Small intestine (tissue), 7 donors: ENCODE measurements at regions not wholly inside any gene's neighbourhood (a gene's known extent, or its start where the extent isn't known, plus 50 kb on each side); places are given as distances from the start of the nearest gene placed in this dataset.
"Not testable (repeated sequence)": the region's sequence is repeated elsewhere in the genome, so short reads cannot be mapped to it uniquely, and the experiment has no call there.

Experiments used
- DNase-seq, 2 donors: peaks; one replicate each; pipeline versions ENCODE4 v3.0.0 to v3.0.0-alpha.2; 2013
- FAIRE-seq: peaks from 2 replicates; lab custom pipeline; 2012; peaks lifted over from hg19 to GRCh38; lab: Jason Lieb, UNC
- H3K27ac ChIP-seq, 3 donors: one replicate each; pipeline ENCODE4 v1.5.1; 2013; ENCODE audit warnings: low read length in 2 of 3, mild to moderate bottlenecking in 2 of 3, control low read depth in 1 of 3, inconsistent platforms in 1 of 3, low read depth in 1 of 3, moderate library complexity in 1 of 3
- H3K27me3 ChIP-seq, 3 donors: one replicate each; pipeline ENCODE4 v1.6.1; 2013; ENCODE audit warnings: low read length in 3 of 3, inconsistent platforms in 1 of 3; ENCODE audit not compliant: control insufficient read depth in 3 of 3, insufficient read depth in 3 of 3
- H3K36me3 ChIP-seq, 3 donors: one replicate each; pipeline ENCODE4 v1.6.1; 2013; ENCODE audit warnings: low read length in 3 of 3, inconsistent platforms in 1 of 3, low read depth in 1 of 3, mild to moderate bottlenecking in 1 of 3, moderate library complexity in 1 of 3; ENCODE audit not compliant: control insufficient read depth in 3 of 3, insufficient read depth in 2 of 3
- H3K4me1 ChIP-seq, 3 donors: one replicate each; pipeline ENCODE4 v1.6.1; 2013; ENCODE audit warnings: low read length in 2 of 3, inconsistent platforms in 1 of 3, low read depth in 1 of 3, mild to moderate bottlenecking in 1 of 3, moderate library complexity in 1 of 3; ENCODE audit not compliant: control insufficient read depth in 3 of 3, insufficient read depth in 2 of 3
- H3K4me3 ChIP-seq, 3 donors: one replicate each; pipeline ENCODE4 v1.5.1; 2013; ENCODE audit warnings: low read length in 3 of 3, control low read depth in 1 of 3, inconsistent platforms in 1 of 3, low read depth in 1 of 3, mild to moderate bottlenecking in 1 of 3, moderate library complexity in 1 of 3
- H3K9me3 ChIP-seq, 2 donors: one replicate each; pipeline ENCODE4 v1.6.1; 2013; ENCODE audit warnings: low read depth in 1 of 2, low read length in 1 of 2; ENCODE audit not compliant: control insufficient read depth in 2 of 2, insufficient read depth in 1 of 2
- WGBS, 3 donors: extraction: QIAGEN DNeasy Blood & Tissue Kit; methylation state at CpG; one replicate each; pipeline ENCODE4 v1.1.7; 2013; 5-methylcytosine and 5-hydroxymethylcytosine counted together
- donor health status: healthy with polysubstance abuse.
- donor health status: control.
- donor health status: control.
- donor health status: Bipolar disorder and iron deficiency.
- donor health status: healthy.

GRCh38 chr10:117492504-117492903 lies 50.0 kb upstream of the EMX2 start:
- no peak overlapping the region for H3K4me3 ChIP-seq
- H3K36me3 ChIP-seq, result no peaks in the 10 kb centered on the region
- peaks cover 0 to 2% (median 0%) of the 10 kb centered on the region in 3 donors for H3K4me1 ChIP-seq
- no peak overlapping the region for H3K27ac ChIP-seq
- peaks cover 0 to 2% of the 10 kb centered on the region in 2 donors for H3K9me3 ChIP-seq
- FAIRE-seq (no peak), DNase-seq (no peak)
- 72 to 80% (median 79%) methylated on average over 6 of the region's 6 CpGs for WGBS, 3 donors
- H3K27me3 ChIP-seq, result peaks cover 0 to 15% (median 0%) of the 10 kb centered on the region in 3 donors

GRCh38 chr10:117488004-117488403 lies 54.5 kb upstream of the EMX2 start:
- Histone ChIP-seq H3K4me3 (no peak overlapping the region), H3K27me3 (peaks cover 0 to 11% (median 0%) of the 10 kb centered on the region in 3 donors), H3K36me3 (no peaks in the 10 kb centered on the region), H3K4me1 (no peaks in the 10 kb centered on the region), H3K9me3 (peaks cover 0 to 2% of the 10 kb centered on the region in 2 donors), H3K27ac (no peak overlapping the region)
- FAIRE-seq (no peak), DNase-seq (peak; percentile 41 to 44)
- 18 to 46% (median 40%) methylated on average over 7 of the region's 7 CpGs for WGBS, 3 donors

GRCh38 chr10:117486606-117487005 lies 55.9 kb upstream of the EMX2 start:
- WGBS, 3 donors, result 88 to 100% (median 93%) methylated on average over 4 of the region's 4 CpGs
- Histone ChIP-seq H3K27me3 (peaks cover 0 to 4% (median 0%) of the 10 kb centered on the region in 3 donors), H3K4me3 (no peak overlapping the region), H3K36me3 (no peaks in the 10 kb centered on the region), H3K9me3 (peaks cover 0 to 2% of the 10 kb centered on the region in 2 donors), H3K27ac (no peak overlapping the region), H3K4me1 (no peaks in the 10 kb centered on the region)
- no peak for FAIRE-seq
- no peak for DNase-seq

GRCh38 chr10:117483056-117483590 lies 59.4 kb upstream of the EMX2 start:
- Histone ChIP-seq H3K27ac (no peak overlapping the region), H3K4me1 (no peaks in the 10 kb centered on the region), H3K36me3 (no peaks in the 10 kb centered on the region), H3K27me3 (peaks cover 0 to 7% (median 1%) of the 10 kb centered on the region in 3 donors), H3K4me3 (no peak overlapping the region), H3K9me3 (no peaks in the 10 kb centered on the region)
- DNase-seq, result no peak
- no peak for FAIRE-seq
- 78 to 81% (median 79%) methylated on average over 5 of the region's 5 CpGs for WGBS, 3 donors

GRCh38 chr10:117481011-117481410 lies 61.5 kb upstream of the EMX2 start:
- FAIRE-seq, DNase-seq, H3K36me3 ChIP-seq, H3K9me3 ChIP-seq, H3K4me3 ChIP-seq, H3K27ac ChIP-seq, H3K4me1 ChIP-seq: not testable (repeated sequence)
- WGBS, 3 donors, result 76 to 86% (median 82%) methylated on average over 6 of the region's 6 CpGs
- peaks cover 0 to 16% (median 1%) of the 10 kb centered on the region in 3 donors for H3K27me3 ChIP-seq

- Histone ChIP-seq H3K9me3 (no peaks in the 10 kb centered on the region), H3K4me1 (no peaks in the 10 kb centered on the region), H3K4me3 (no peak overlapping the region), H3K36me3 (no peaks in the 10 kb centered on the region), H3K27me3 (peaks cover 0 to 16% (median 1%) of the 10 kb centered on the region in 3 donors), H3K27ac (no peak overlapping the region)
- no peak for DNase-seq
- WGBS, 3 donors, result 57 to 80% (median 74%) methylated on average over 1 of the region's 1 CpG
- no peak for FAIRE-seq
These were observed 62.4 kb upstream of the EMX2 start for GRCh38 chr10:117480097-117480496.

- DNase-seq (peak; percentile 33 to 43), FAIRE-seq (no peak)
- Histone ChIP-seq H3K4me3 (no peak overlapping the region), H3K9me3 (no peaks in the 10 kb centered on the region), H3K36me3 (no peaks in the 10 kb centered on the region), H3K27me3 (peaks cover 0 to 18% (median 1%) of the 10 kb centered on the region in 3 donors), H3K27ac (no peak overlapping the region), H3K4me1 (no peaks in the 10 kb centered on the region)
- WGBS, 3 donors, result 43 to 52% (median 43%) methylated on average over 5 of the region's 5 CpGs
These were observed 64.4 kb upstream of the EMX2 start for GRCh38 chr10:117477961-117478670.

GRCh38 chr10:117477211-117477947 lies 65.2 kb upstream of the EMX2 start:
- no peak for DNase-seq
- H3K4me1 ChIP-seq, result no peaks in the 10 kb centered on the region
- H3K9me3 ChIP-seq, result no peaks in the 10 kb centered on the region
- whole genome bisulfite sequencing, 3 donors, result 47 to 72% (median 59%) methylated on average over 2 of the region's 2 CpGs
- H3K4me3 ChIP-seq, result no peak overlapping the region
- H3K27me3 ChIP-seq, result peaks cover 0 to 20% (median 1%) of the 10 kb centered on the region in 3 donors
- no peaks in the 10 kb centered on the region for H3K36me3 ChIP-seq
- no peak overlapping the region for H3K27ac ChIP-seq
- no peak for FAIRE-seq
